Stimulated activated naive CD4-positive, alpha-beta T cell treated with Interleukin-2 at 50 U/mL for 16 hours (primary cell): ENCODE measurements at regions not wholly inside any gene's neighbourhood (a gene's known extent, or its start where the extent isn't known, plus 50 kb on each side); places are given as distances from the start of the nearest gene placed in this dataset.

Source experiments
- DNase-seq: peaks from one replicate; lab custom pipeline; 2025; lab: John Stamatoyannopoulos, UW

DNA sequence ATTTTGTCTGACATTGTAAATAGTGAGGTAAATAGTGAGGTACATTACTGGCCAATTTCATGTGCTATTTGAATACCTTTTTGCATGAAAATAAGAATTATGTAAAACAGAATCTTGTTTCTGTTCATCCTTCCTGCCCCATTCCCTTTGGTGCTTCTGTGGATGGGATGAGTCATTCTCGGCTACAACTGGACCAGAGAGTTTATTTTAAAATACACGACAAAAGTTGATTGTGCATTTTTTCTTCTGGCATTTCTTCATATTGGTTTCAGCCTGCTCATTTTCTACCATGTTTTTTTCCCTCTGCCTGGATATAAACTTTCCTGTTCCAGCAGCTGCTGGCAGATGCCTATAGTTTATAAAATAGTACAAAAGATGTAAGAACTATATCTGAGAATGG is 107.5 kb downstream of the CYSLTR2 start:
- no peak for DNase-seq

DNA sequence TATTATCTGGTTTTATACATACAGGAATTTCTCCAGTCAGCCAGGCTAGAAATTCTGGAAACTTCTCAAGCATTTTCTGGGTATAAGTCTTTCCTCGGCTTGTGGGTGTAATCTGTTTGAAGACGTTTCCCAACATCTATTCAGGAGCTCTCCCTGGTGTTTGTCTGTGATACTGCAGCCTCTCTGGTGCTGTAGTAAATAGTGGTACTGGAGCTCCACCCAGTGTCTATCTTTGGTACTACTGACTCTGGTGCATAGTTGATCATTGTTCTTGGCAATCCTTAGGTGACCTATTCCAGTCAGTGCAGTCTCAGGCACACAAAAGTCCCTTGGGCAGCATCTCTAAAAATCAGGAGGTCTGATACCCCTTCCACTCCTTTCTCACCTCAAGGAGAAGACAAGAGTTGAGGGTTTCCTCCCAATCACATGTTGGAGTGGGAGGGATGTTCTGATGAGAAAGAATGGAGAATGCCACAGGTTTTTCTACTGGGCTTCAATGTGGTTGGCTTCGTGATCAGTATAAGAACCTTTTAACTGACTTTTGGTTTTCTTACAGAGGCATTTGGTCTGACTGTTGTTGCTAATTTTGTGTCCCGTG is 115.5 kb downstream of the CYSLTR2 start:
- peak; percentile 69 for DNase-seq

DNA sequence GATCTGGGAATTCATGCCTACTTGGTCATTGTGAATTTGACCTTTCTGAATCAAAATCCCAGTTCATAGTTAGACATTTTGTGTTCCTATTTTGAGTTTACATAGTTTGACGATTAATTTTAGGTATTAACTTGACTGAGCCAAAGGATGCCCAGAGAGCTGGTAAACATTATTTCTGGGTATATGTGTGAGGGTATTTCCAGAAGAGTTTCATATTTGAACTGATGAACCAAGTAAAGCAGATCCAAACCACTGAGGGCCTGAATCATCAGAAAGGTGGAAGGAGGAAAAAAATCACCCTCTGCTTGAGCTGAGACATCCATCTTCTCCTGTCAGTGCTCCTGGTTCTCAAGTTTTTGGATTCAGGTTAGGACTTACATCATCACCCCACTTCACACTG is 116.6 kb downstream of the CYSLTR2 start:
- DNase-seq: no peak

DNA sequence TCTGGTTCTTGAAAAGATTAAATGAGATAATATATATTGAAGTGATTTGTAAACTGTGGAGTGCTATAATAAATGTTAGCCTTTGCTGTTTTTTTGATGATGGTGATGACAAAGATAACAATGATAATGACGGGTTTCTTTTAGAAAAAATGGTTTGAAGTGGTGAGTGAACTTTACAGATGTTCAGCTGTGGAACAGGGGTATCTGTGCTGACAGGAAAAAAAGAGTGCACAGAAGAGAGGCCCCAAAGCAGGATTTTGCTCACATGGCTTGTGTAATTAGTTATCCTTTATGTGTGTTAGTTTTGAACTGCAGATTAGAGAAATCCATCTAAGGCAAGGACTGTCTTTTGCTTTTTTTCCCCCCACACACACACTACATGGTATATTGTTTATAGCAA is 119.2 kb downstream of the CYSLTR2 start:
- DNase-seq: no peak

- DNase-seq: no peak
Observed at GRCh38 chr13:48773531-48774275, 120.0 kb downstream of the CYSLTR2 start.

GRCh38 chr13:48775285-48775684 is 121.6 kb downstream of the CYSLTR2 start:
- DNase-seq: no peak

- DNase-seq: no peak
Observed at GRCh38 chr13:48775804-48776203, 122.1 kb downstream of the CYSLTR2 start.

DNA sequence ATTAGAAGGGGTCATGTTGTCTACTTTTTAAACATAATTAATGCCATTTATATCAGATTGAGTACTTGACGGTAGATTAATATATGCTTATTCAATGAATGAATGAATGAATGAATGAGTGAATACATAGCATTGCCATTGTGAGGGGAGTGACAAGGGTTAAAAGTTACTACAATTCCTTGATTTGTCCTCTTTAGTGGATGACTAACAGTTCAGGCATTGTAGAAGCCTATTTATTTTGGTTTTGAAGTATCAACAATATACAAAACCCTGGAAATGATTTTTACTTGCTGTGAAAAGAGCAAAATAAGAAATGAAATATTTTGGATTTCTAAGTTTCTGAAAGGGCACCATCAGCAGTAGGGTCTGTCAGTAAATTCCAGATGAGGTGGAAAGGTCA is 122.7 kb downstream of the CYSLTR2 start:
- no peak for DNase-seq

DNA sequence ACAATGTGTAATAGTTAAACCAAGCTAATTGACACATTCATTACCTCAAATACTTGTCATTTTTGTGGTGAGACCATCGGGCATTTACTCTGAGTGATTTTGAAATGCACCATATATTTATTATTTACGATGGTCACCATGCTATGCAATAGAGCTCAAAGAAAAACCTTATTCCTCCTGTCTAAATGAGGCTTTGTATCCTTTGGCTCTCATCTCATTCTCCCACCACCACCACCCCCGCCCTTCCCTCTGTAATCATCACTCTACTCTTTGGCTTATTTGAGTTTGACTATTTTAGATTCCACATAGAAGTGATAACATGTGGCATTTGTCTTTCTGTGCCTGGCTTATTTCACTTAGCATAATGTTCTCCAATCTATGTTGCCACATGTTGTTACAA is 124.9 kb downstream of the CYSLTR2 start:
- no peak for DNase-seq

- DNase-seq: no peak
Observed at GRCh38 chr13:48780713-48781341, 127.1 kb downstream of the CYSLTR2 start.

GRCh38 chr13:48782429-48782840 is 128.7 kb downstream of the CYSLTR2 start:
- DNase-seq: no peak

- DNase-seq: no peak
Observed at GRCh38 chr13:48783181-48783630, 129.5 kb downstream of the CYSLTR2 start.

GRCh38 chr13:48783695-48784230 is 130.0 kb downstream of the CYSLTR2 start:
- DNase-seq: no peak

- DNase-seq: no peak
Observed at GRCh38 chr13:48784916-48785548, 131.3 kb downstream of the CYSLTR2 start.

GRCh38 chr13:48790199-48790598 is 136.5 kb downstream of the CYSLTR2 start:
- no peak for DNase-seq

- DNase-seq: no peak
Observed at GRCh38 chr13:48790966-48791365, 137.2 kb downstream of the CYSLTR2 start.

DNA sequence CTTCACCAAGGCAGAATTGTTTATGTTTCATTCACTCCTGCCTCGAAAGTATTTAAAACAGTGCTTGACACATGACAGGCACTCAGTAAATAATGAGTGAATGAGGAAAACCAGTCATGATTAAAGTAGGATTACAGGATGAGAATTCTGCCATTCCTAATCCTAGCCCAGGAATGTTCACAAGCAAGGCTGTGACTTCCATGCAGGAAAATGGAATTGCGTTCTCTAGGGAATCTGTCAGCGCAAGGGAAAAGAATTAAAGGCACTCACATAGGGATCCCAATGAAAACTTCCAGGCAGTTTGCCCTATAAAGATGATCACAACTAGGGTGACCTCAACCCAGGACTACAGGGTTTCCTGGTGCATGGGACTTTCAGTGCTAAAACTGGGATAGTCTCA is 143.4 kb downstream of the CYSLTR2 start:
- DNase-seq: no peak

- no peak for DNase-seq
Observed at GRCh38 chr13:48797761-48798160, 144.0 kb downstream of the CYSLTR2 start.

DNA sequence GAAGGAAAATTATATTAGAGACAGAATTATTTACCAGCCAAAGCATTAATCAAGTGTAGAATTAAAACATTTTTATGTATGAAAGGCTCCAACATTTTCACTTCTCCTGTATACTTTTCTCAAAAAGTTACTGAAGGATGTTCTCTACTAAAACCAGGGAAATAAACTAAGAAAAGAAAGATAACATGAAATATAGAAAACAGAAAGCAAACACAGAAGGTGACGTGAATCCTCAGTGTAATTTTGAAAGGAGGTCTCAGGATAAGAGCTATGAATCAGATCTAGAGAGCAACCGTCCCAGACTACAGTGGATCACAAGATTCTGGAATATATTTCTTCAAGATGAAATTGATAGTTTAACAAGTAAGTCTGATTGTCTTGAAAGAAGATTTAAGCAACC is 144.5 kb downstream of the CYSLTR2 start:
- DNase-seq: no peak

GRCh38 chr13:48801255-48801654 is 147.5 kb downstream of the CYSLTR2 start:
- no peak for DNase-seq

DNA sequence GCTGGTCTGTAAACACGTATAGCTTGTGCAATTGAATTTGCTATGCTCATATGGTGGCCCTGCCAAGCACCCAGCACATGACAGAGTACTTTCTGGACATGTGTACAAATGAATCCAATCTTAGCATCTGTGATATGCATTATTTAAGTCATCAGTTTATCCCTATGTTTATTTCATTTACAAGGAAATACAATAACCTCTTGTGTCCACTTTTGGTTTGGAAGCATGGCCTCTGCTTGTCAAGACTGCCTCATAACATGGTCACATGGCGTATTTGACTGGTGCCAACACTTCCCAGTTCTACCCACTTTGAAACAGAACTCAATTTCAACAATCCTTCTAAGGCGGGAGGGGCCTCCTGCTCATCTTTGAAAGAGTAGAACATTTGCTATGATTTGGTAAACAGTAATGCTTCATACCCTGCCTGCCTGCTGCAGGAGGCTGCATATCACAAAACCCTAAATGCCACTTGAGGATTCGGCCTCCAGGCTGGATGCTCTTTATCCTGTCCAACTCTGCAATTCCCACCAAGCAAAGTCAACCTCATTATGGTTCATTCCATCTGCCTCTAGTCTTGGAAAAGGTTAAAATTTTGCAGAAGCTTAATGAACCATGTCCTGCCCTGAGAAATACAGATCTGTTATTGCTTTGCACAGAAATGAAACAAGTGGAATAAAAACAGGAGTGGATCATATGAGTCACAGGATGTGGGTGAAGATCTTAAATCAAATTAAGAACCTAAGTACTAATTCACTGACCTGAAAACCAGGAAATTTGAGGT is 151.3 kb downstream of the CYSLTR2 start:
- no peak for DNase-seq

GRCh38 chr13:48806522-48806921 is 152.8 kb downstream of the CYSLTR2 start:
- DNase-seq: no peak
